ENCODE measurements at regions not wholly inside any gene's neighbourhood (a gene's known extent, or its start where the extent isn't known, plus 50 kb on each side); places are given as distances from the start of the nearest gene placed in this dataset.

DNA sequence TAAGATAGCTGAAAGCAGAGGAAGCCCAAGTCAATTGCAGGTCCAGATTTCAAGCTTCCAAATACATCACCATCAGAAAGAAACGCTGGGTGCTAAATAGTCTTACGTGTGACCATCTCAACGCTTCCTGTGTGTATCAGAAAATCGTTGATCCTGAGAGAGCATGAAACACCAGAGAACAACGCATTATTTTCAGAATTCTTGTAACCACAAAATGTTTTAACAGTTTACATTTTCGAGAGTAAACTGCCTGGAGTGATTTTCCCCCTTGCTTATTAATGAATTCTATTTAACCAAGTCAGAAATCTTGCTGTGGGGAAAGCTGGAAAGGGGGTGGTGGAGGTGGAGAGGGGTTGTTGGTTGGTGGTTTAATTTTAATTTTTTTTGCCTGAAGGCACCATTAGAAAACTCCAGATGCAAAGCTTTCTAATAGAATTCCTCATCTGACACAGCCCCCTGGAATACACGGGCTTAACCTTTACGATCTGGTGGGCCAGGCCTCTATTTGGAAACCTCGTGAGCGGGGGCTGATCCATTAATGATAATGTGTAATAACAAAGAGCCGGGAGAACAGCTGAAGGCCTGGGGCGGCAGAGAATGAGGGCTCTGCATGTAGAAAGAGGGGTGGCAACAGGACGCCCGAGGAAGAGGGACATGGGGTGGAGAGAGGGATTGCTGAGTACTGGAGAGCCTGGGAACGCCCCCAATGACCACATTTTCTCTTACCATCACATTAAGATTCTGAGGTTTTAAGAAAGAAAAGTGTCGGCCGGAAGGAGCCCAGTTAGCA lies 124.5 kb upstream of the NFIB start:
- TF ChIP-seq CTCF (IDR thresholded peaks at IDR 0.05) (no peak), EP300 (IDR thresholded peaks at IDR 0.05) (no peak), POLR2A (IDR thresholded peaks at IDR 0.05) (no peak)

Measured in tibial nerve (tissue), 4 donors.